GM12875 (cell line): ENCODE measurements at regions not wholly inside any gene's neighbourhood (a gene's known extent, or its start where the extent isn't known, plus 50 kb on each side); places are given as distances from the start of the nearest gene placed in this dataset.

Source experiments
- H3K4me3 ChIP-seq: one replicate; pipeline ENCODE4 v1.5.1; 2011; ENCODE audit warnings: low read depth, low read length, control low read depth
- TF ChIP-seq, protein P1 (sequence below): IDR thresholded peaks from 2 replicates; pipeline ENCODE4 v1.5.1; 2011; ENCODE audit warnings: low read depth, mild to moderate bottlenecking, control low read depth, inconsistent platforms, low read length, moderate library complexity, borderline replicate concordance; ENCODE audit not compliant: insufficient read depth

GRCh38 chr4:181578911-181579310 lies 664.3 kb upstream of the TENM3 start:
- TF ChIP-seq, protein P1, sequence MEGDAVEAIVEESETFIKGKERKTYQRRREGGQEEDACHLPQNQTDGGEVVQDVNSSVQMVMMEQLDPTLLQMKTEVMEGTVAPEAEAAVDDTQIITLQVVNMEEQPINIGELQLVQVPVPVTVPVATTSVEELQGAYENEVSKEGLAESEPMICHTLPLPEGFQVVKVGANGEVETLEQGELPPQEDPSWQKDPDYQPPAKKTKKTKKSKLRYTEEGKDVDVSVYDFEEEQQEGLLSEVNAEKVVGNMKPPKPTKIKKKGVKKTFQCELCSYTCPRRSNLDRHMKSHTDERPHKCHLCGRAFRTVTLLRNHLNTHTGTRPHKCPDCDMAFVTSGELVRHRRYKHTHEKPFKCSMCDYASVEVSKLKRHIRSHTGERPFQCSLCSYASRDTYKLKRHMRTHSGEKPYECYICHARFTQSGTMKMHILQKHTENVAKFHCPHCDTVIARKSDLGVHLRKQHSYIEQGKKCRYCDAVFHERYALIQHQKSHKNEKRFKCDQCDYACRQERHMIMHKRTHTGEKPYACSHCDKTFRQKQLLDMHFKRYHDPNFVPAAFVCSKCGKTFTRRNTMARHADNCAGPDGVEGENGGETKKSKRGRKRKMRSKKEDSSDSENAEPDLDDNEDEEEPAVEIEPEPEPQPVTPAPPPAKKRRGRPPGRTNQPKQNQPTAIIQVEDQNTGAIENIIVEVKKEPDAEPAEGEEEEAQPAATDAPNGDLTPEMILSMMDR: no peak
- H3K4me3 ChIP-seq: no peak overlapping the region

- H3K4me3 ChIP-seq: no peak overlapping the region
- TF ChIP-seq, protein P1: no peak
These were observed 663.7 kb upstream of the TENM3 start for GRCh38 chr4:181579486-181579885.

DNA sequence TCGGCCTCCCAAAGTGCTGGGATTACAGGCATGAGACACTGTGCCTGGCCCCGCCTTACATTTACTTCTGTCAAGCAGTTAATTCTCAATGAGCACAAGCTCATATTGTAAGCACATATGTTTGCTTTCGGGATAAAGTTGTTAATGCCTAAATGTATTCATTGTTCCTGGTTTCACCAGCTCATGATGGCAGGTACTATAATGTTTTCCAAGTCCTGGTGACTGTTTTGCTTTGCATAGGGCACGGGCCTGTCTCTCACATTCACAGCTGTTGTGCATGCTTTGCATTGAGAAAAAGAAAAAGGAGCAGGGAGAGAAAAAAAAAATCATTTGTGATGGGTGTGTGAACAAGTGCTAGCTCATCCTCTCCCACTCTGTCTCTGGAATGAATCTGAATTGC lies 661.2 kb upstream of the TENM3 start:
- TF ChIP-seq, protein P1: no peak
- no peak overlapping the region for H3K4me3 ChIP-seq

GRCh38 chr4:181582595-181582994 lies 660.6 kb upstream of the TENM3 start:
- TF ChIP-seq, protein P1: no peak
- H3K4me3 ChIP-seq: no peak overlapping the region

GRCh38 chr4:181588733-181589302 lies 654.4 kb upstream of the TENM3 start:
- no peak overlapping the region for H3K4me3 ChIP-seq
- TF ChIP-seq, protein P1: no peak

- no peak overlapping the region for H3K4me3 ChIP-seq
- TF ChIP-seq, protein P1: no peak
These were observed 650.9 kb upstream of the TENM3 start for GRCh38 chr4:181592221-181592745.

DNA sequence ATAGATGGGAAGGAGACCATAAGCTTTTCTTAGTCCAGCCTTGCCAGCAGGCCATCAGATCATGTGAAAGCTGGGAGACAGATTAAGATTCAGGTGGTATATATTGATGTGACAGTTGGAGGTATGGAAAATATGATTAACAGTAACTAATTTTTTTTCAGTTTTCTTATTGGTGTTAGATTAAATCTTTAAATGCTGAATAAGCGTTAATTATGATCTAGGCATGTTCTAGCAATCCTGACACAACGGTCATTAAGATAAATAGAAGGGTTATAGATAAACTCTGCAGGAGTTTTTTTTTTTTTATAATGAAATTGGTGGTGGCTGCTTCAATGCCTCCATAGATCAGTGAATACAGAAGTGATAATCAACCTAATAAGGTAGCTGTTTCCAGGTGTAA lies 649.5 kb upstream of the TENM3 start:
- no peak overlapping the region for H3K4me3 ChIP-seq
- TF ChIP-seq, protein P1: no peak
